UCSD-AML1 (cell line): ENCODE measurements at regions not wholly inside any gene's neighbourhood (a gene's known extent, or its start where the extent isn't known, plus 50 kb on each side); places are given as distances from the start of the nearest gene placed in this dataset.
"Not testable (repeated sequence)": the region's sequence is repeated elsewhere in the genome, so short reads cannot be mapped to it uniquely, and the experiment has no call there.

Source experiments
- DNase-seq: peaks from one replicate; lab custom pipeline; 2025; ENCODE audit not compliant: unreplicated experiment; lab: John Stamatoyannopoulos, UW

- no peak for DNase-seq
Measured at GRCh38 chr9:31542384-31543055, 841.9 kb upstream of the ACO1 start.

GRCh38 chr9:31554941-31555340, 829.5 kb upstream of the ACO1 start:
- DNase-seq: no peak

- no peak for DNase-seq
Measured at GRCh38 chr9:31556667-31557463, 827.6 kb upstream of the ACO1 start.

- DNase-seq: not testable (repeated sequence)
Measured at GRCh38 chr9:31572190-31572589, 812.3 kb upstream of the ACO1 start.

- no peak for DNase-seq
Measured at GRCh38 chr9:31573561-31573960, 810.9 kb upstream of the ACO1 start.

GRCh38 chr9:31574006-31574765, 810.3 kb upstream of the ACO1 start:
- DNase-seq: no peak

GRCh38 chr9:31582071-31582470, 802.4 kb upstream of the ACO1 start:
- no peak for DNase-seq

GRCh38 chr9:31582561-31582960, 801.9 kb upstream of the ACO1 start:
- DNase-seq: no peak

- DNase-seq: no peak
Measured at GRCh38 chr9:31585158-31585557, 799.3 kb upstream of the ACO1 start.

- peak; percentile 4 for DNase-seq
Measured at GRCh38 chr9:31587146-31587545, 797.3 kb upstream of the ACO1 start.

- DNase-seq: no peak
Measured at GRCh38 chr9:31588006-31588405, 796.4 kb upstream of the ACO1 start.

GRCh38 chr9:31588756-31589155, 795.7 kb upstream of the ACO1 start:
- DNase-seq: no peak

- no peak for DNase-seq
Measured at GRCh38 chr9:31590091-31590490, 794.4 kb upstream of the ACO1 start.

GRCh38 chr9:31597086-31597485, 787.4 kb upstream of the ACO1 start:
- DNase-seq: not testable (repeated sequence)

GRCh38 chr9:31597977-31598376, 786.5 kb upstream of the ACO1 start:
- no peak for DNase-seq

- no peak for DNase-seq
Measured at GRCh38 chr9:31601666-31602065, 782.8 kb upstream of the ACO1 start.

- DNase-seq: no peak
Measured at GRCh38 chr9:31604531-31604930, 779.9 kb upstream of the ACO1 start.

GRCh38 chr9:31605164-31605563, 779.3 kb upstream of the ACO1 start:
- DNase-seq: no peak

GRCh38 chr9:31606678-31607077, 777.8 kb upstream of the ACO1 start:
- DNase-seq: no peak

- no peak for DNase-seq
Measured at GRCh38 chr9:31608416-31608815, 776.0 kb upstream of the ACO1 start.

GRCh38 chr9:31608881-31609280, 775.6 kb upstream of the ACO1 start:
- DNase-seq: no peak
